ENCODE measurements at regions not wholly inside any gene's neighbourhood (a gene's known extent, or its start where the extent isn't known, plus 50 kb on each side); places are given as distances from the start of the nearest gene placed in this dataset.

DNA sequence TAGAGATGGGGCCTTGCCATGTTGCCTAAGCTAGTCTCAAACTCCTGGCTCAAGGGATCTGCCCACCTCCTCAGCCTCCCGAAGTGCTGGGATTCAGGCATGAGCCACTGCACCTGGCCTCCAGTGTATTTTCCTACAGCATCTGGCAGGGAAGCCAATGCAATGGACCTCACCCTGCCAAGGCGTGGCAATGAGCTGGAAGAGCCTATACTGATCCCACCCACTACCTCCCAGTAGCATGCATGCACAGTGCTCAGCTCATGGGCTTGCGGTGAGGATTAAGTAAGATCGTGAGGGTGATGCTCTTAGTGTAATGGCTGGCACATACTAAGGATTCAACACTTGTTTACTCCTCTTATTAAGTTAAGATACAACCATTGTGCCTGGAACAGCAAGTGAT is 69.7 kb downstream of the PHLDA1 start:
- Mint-ChIP-seq H3K9me3 (no peaks in the 10 kb centered on the region), H3K36me3 (ENCODE audit: low read depth) (no peaks in the 10 kb centered on the region), H3K4me1 (ENCODE audit: low read depth) (peaks cover 17% of the 10 kb centered on the region), H3K27ac (no peak overlapping the region), H3K4me3 (no peak overlapping the region), H3K27me3 (no peaks in the 10 kb centered on the region)
- ChIA-PET POLR2A (no interaction called here), CTCF (no interaction called here)
- TF ChIP-seq, protein P1, sequence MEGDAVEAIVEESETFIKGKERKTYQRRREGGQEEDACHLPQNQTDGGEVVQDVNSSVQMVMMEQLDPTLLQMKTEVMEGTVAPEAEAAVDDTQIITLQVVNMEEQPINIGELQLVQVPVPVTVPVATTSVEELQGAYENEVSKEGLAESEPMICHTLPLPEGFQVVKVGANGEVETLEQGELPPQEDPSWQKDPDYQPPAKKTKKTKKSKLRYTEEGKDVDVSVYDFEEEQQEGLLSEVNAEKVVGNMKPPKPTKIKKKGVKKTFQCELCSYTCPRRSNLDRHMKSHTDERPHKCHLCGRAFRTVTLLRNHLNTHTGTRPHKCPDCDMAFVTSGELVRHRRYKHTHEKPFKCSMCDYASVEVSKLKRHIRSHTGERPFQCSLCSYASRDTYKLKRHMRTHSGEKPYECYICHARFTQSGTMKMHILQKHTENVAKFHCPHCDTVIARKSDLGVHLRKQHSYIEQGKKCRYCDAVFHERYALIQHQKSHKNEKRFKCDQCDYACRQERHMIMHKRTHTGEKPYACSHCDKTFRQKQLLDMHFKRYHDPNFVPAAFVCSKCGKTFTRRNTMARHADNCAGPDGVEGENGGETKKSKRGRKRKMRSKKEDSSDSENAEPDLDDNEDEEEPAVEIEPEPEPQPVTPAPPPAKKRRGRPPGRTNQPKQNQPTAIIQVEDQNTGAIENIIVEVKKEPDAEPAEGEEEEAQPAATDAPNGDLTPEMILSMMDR (IDR thresholded peaks at IDR 0.05) = no peak
- intact Hi-C loops (cut with DNase I, micrococcal nuclease) = no loop called here
- H3K36me3 ChIP-seq (ENCODE audit: insufficient read depth, low read length) = no peaks in the 10 kb centered on the region
- H3K4me3 ChIP-seq (ENCODE audit: low read length) = no peak overlapping the region
- no peaks in the 10 kb centered on the region for H3K9me3 ChIP-seq (ENCODE audit: control insufficient read depth in 1 of 2, insufficient read depth in 1 of 2, low read length in 2 of 2)
- H3K4me1 ChIP-seq (ENCODE audit: insufficient read depth, low read length) = peaks cover 6% of the 10 kb centered on the region
- no peaks in the 10 kb centered on the region for H3K27me3 ChIP-seq (ENCODE audit: control insufficient read depth in 1 of 2, insufficient read depth in 2 of 2, low read length in 2 of 2)
- no peak for ATAC-seq (ENCODE audit: poor library complexity)
- DNase-seq = no peak
- H3K27ac ChIP-seq (ENCODE audit: low read depth in 1 of 2, low read length in 2 of 2) = no peak overlapping the region

DNA sequence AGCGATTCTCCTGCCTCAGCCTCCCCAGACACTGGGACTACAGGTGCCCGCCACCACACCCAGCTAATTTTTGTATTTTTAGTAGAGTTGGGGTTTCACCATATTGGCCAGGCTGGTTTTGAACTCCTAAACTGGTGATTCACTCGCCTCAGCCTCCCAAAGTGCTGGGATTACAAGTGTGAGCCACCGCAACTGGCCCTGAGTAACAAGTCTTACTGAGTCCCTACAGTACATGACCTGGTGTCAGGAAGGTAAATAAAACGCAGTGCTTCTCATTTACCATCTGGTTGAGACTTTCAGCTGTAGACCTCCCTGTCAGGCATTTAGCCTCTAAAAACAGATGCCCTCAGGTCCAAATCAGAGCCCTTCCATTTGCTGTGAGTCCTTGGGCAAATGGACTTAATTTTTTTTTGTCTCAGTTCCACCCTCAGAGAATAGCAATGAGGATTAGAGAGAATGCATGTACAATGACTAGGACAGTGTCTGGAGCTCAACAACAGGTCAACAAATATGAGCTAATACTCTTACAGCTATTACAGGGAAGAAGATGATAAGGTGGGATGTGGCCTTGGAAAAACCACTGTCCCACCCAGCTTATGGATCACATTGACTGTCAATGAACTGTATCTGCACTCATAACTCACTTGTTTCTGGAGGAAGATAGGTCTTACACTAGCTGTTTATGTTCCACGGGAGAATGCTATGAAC is 70.5 kb downstream of the PHLDA1 start:
- H3K36me3 ChIP-seq (ENCODE audit: insufficient read depth, low read length) = no peaks in the 10 kb centered on the region
- Mint-ChIP-seq H3K4me3 (no peak overlapping the region), H3K27me3 (no peaks in the 10 kb centered on the region), H3K36me3 (ENCODE audit: low read depth) (no peaks in the 10 kb centered on the region), H3K27ac (no peak overlapping the region), H3K9me3 (no peaks in the 10 kb centered on the region), H3K4me1 (ENCODE audit: low read depth) (peaks cover 17% of the 10 kb centered on the region)
- H3K27me3 ChIP-seq (ENCODE audit: control insufficient read depth in 1 of 2, insufficient read depth in 2 of 2, low read length in 2 of 2) = no peaks in the 10 kb centered on the region
- intact Hi-C loops (cut with DNase I, micrococcal nuclease) = no loop called here
- POLR2A ChIA-PET = no interaction called here
- no peak overlapping the region for H3K27ac ChIP-seq (ENCODE audit: low read depth in 1 of 2, low read length in 2 of 2)
- DNase-seq (no peak), ATAC-seq (ENCODE audit: poor library complexity) (no peak)
- H3K4me3 ChIP-seq (ENCODE audit: low read length) = no peak overlapping the region
- TF ChIP-seq, protein P1 (IDR thresholded peaks at IDR 0.05) = no peak
- H3K9me3 ChIP-seq (ENCODE audit: control insufficient read depth in 1 of 2, insufficient read depth in 1 of 2, low read length in 2 of 2) = no peaks in the 10 kb centered on the region
- CTCF ChIA-PET = no interaction called here
- H3K4me1 ChIP-seq (ENCODE audit: insufficient read depth, low read length) = peaks cover 6% of the 10 kb centered on the region

DNA sequence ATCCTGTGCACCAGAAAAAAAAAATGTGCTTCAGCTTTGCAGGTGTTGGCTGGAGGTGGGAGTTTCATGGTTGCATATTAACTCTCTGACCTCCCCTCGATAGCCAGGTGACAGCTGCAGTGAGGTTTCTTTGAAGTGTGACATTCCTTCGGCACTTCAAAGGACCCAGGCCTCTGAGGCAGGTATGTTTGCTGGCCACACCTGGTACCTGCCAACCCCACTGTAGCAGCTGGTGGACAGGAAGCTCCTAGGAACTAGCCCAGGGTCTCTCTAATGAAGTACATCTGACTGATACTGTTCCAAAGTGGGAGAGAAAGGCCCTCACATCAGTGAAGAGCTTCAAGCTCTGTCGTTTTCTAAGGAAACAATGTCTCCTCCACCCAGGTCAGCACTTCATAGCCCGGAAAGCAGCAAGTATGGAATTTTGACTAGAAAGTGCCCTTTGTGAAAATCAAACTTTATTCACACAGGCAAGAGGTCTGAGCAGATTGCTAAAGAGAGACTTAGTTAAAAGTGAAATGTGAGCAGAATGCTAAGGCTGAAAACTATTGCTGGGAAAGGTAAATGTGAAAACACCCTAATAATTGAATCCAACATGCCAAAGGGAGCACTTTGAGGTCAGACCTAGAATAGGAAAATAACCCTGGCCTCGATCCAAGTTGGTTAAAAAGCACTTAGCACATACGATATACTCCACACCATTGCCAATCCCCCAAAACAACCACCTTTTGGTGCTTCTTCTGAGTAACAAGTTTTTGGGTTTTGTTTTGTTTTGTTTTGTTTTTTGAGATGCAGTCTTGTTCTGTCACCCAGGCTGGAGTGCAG is 71.3 kb downstream of the PHLDA1 start:
- H3K4me1 Mint-ChIP-seq (ENCODE audit: low read depth) = peaks cover 17% of the 10 kb centered on the region
- no peak overlapping the region for H3K4me3 ChIP-seq (ENCODE audit: low read length)
- no peaks in the 10 kb centered on the region for H3K9me3 ChIP-seq (ENCODE audit: control insufficient read depth in 1 of 2, insufficient read depth in 1 of 2, low read length in 2 of 2)
- no peaks in the 10 kb centered on the region for H3K36me3 Mint-ChIP-seq (ENCODE audit: low read depth)
- H3K27ac Mint-ChIP-seq = no peak overlapping the region
- ChIA-PET CTCF (interaction anchor here (1.1 kb wide), 1 partner anchor 11 kb away, joined by 3 read pairs; no protein-coding TSS in a partner anchor), POLR2A (no interaction called here)
- H3K9me3 Mint-ChIP-seq = no peaks in the 10 kb centered on the region
- TF ChIP-seq, protein P1 (IDR thresholded peaks at IDR 0.05) = no peak
- ATAC-seq (ENCODE audit: poor library complexity) (no peak), DNase-seq (no peak)
- H3K27me3 Mint-ChIP-seq = no peaks in the 10 kb centered on the region
- no peaks in the 10 kb centered on the region for H3K27me3 ChIP-seq (ENCODE audit: control insufficient read depth in 1 of 2, insufficient read depth in 2 of 2, low read length in 2 of 2)
- peaks cover 6% of the 10 kb centered on the region for H3K4me1 ChIP-seq (ENCODE audit: insufficient read depth, low read length)
- intact Hi-C loops (cut with DNase I, micrococcal nuclease) = no loop called here
- H3K4me3 Mint-ChIP-seq = no peak overlapping the region
- H3K27ac ChIP-seq (ENCODE audit: low read depth in 1 of 2, low read length in 2 of 2) = no peak overlapping the region
- H3K36me3 ChIP-seq (ENCODE audit: insufficient read depth, low read length) = no peaks in the 10 kb centered on the region

Measured in CD4-positive, alpha-beta T cell (primary cell).